ENCODE measurements at regions not wholly inside any gene's neighbourhood (a gene's known extent, or its start where the extent isn't known, plus 50 kb on each side); places are given as distances from the start of the nearest gene placed in this dataset.

DNA sequence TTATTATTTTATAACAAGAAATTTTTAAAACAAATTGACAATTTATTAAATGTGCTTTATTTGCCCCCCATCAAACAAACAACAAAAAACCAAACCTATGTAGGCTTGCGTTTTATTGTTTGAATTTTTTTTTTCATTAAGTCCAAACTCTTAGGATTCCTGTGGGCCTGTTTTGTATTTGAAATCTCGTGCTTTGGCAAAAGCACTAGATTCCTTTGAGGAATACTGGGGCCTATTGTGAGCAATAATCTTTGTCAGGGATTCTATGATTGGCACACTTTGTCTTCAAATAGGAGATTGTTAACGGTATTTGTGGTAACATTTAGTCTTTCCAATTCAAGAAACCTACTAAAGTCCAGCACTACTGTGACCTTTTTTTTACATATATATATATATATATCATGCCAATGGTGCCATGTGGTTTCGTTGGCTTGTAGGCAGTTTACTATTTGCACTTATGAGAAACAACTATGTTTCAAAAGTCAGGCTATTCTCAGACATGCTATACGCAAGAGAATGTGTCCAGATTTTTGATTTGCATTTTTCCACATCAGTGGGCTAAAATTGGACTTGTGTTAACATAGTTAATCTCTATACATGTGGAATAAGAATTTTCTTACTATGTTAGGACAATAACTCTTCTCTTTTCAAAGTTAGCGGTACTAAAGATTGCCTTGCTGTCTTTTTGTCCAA is 70.4 kb upstream of the GREM2 start:
- TF ChIP-seq CTCF (IDR thresholded peaks at IDR 0.05) (no peak), POLR2AphosphoS5 (IDR thresholded peaks at IDR 0.05; ENCODE audit: insufficient read depth in 1 of 2, low read depth in 1 of 2) (no peak), POLR2A (IDR thresholded peaks at IDR 0.05) (no peak)

Measured in vagina (tissue), 2 donors.